Subcutaneous abdominal adipose tissue (tissue), 5 donors: ENCODE measurements at regions not wholly inside any gene's neighbourhood (a gene's known extent, or its start where the extent isn't known, plus 50 kb on each side); places are given as distances from the start of the nearest gene placed in this dataset.

ENCODE experiments used
- H3K27ac ChIP-seq: one replicate; pipeline ENCODE4 v1.7.0; 2013; ENCODE audit warnings: low read depth, mild to moderate bottlenecking, inconsistent platforms, low read length, moderate library complexity
- H3K27me3 ChIP-seq, 5 donors: one replicate each; pipeline ENCODE4 v1.7.0; 2013; ENCODE audit warnings: low read length in 5 of 5, inconsistent platforms in 1 of 5; ENCODE audit not compliant: control insufficient read depth in 5 of 5, insufficient read depth in 4 of 5
- H3K36me3 ChIP-seq, 5 donors: one replicate each; pipeline ENCODE4 v1.7.0; 2013; ENCODE audit warnings: low read length in 5 of 5; ENCODE audit not compliant: control insufficient read depth in 5 of 5, insufficient read depth in 5 of 5
- H3K4me1 ChIP-seq, 5 donors: one replicate each; pipeline ENCODE4 v1.7.0; 2013; ENCODE audit warnings: low read length in 5 of 5, mild to moderate bottlenecking in 3 of 5, moderate library complexity in 1 of 5; ENCODE audit not compliant: control insufficient read depth in 5 of 5, insufficient read depth in 5 of 5
- H3K4me3 ChIP-seq, 5 donors: one replicate each; pipeline ENCODE4 v1.7.0; 2013; ENCODE audit warnings: low read length in 5 of 5, low read depth in 1 of 5
- H3K9ac ChIP-seq, 5 donors: one replicate each; pipeline ENCODE4 v1.7.0; 2013; ENCODE audit warnings: low read length in 5 of 5, mild to moderate bottlenecking in 4 of 5, moderate library complexity in 3 of 5
- H3K9me3 ChIP-seq, 5 donors: one replicate each; pipeline ENCODE4 v1.7.0; 2013; ENCODE audit warnings: low read length in 5 of 5; ENCODE audit not compliant: control insufficient read depth in 5 of 5
- donor health status: healthy.
- donor health status: healthy.
- donor health status: healthy.
- donor health status: healthy.
- donor health status: healthy.

DNA sequence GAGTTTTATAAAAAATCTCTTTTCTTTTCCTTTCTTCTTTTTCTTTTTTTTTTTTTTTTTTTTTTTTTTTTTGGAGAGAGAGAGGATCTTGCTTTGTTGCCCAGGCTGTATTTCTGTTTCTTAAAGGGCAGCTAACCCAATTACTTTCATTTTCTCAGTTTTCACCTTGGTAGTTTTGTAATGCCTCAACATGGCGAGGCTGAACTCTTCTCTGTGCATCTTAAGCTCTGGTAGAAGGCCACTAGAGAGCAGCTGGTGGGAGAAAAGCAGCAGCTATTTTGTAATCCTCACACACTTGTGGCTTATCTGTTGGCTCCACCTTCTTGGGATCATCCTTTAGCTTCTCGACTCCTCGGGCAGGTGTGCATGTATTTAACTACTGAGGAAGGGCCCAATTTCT, 152.2 kb upstream of the MEIS2 start:
- Histone ChIP-seq H3K4me1 (no peaks in the 10 kb centered on the region), H3K9ac (no peak overlapping the region), H3K36me3 (no peaks in the 10 kb centered on the region), H3K9me3 (no peaks in the 10 kb centered on the region), H3K27ac (no peak overlapping the region), H3K4me3 (no peak overlapping the region), H3K27me3 (no peaks in the 10 kb centered on the region)

DNA sequence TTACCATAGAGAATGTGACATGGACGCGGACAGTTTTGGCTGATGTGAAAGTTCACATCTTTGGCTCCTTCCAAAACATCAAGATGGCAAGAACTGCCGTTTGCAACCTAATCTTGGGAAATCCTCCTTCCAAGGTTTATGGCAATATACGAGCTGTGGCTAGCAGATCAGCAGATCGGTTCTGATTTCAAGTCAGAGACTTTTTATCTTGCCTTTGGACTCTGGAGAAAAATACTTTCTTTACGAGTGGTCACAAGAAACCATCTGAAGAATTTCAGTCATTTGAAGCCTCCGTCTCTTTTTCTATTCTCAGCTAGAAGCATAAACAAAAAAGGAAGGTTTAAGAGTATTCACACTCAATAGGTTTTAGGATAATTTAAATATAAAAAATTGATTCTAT, 153.5 kb upstream of the MEIS2 start:
- Histone ChIP-seq H3K4me3 (no peak overlapping the region), H3K27me3 (no peaks in the 10 kb centered on the region), H3K36me3 (no peaks in the 10 kb centered on the region), H3K27ac (no peak overlapping the region), H3K9me3 (no peaks in the 10 kb centered on the region), H3K9ac (no peak overlapping the region), H3K4me1 (no peaks in the 10 kb centered on the region)

DNA sequence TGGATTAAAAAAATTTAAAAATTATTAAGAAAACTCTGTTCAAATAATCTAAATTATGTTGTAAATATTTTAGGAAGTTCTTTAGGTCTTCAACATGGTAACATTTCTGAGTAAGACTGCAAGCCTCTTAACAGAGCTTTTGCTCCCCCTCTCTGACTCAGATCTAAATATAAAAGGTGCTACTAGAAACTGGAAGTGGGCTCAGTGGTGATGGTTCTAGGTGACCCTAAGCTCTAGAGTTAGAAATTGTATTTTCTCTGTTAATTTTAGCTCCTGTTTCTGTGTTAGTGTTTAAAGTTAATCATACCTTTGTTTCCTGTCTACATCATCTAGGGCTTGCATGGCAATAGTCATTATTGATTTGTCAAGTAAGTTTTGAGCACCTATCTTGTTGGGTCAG, 159.9 kb upstream of the MEIS2 start:
- no peaks in the 10 kb centered on the region for H3K9me3 ChIP-seq
- H3K4me1 ChIP-seq = peaks cover 0 to 7% (median 0%) of the 10 kb centered on the region in 5 donors
- H3K9ac ChIP-seq = no peak overlapping the region
- H3K4me3 ChIP-seq = no peak overlapping the region
- H3K36me3 ChIP-seq = no peaks in the 10 kb centered on the region
- H3K27me3 ChIP-seq = no peaks in the 10 kb centered on the region
- no peak overlapping the region for H3K27ac ChIP-seq

DNA sequence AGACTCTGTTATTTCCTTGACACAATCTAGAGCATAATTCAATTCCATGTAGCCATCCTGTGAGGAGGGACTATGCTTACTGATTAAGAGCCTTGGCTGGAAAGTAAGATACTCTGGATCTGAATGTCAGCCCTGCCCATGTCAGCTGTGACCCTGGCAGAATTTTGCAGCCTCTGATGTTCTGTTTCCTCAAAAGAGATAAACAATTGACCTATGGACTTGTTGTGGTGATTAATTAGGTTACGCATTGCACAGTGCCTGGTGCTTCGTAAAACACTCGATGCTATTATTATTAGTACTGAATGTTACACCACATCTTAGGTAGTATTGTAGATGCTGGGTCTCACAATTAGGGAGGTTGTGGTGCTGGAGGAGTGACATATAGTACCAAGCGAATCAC, 161.3 kb upstream of the MEIS2 start:
- H3K9ac ChIP-seq = no peak overlapping the region
- no peak overlapping the region for H3K4me3 ChIP-seq
- H3K27me3 ChIP-seq = no peaks in the 10 kb centered on the region
- H3K9me3 ChIP-seq = no peaks in the 10 kb centered on the region
- H3K36me3 ChIP-seq = no peaks in the 10 kb centered on the region
- no peak overlapping the region for H3K27ac ChIP-seq
- H3K4me1 ChIP-seq = peaks cover 0 to 7% (median 0%) of the 10 kb centered on the region in 5 donors

DNA sequence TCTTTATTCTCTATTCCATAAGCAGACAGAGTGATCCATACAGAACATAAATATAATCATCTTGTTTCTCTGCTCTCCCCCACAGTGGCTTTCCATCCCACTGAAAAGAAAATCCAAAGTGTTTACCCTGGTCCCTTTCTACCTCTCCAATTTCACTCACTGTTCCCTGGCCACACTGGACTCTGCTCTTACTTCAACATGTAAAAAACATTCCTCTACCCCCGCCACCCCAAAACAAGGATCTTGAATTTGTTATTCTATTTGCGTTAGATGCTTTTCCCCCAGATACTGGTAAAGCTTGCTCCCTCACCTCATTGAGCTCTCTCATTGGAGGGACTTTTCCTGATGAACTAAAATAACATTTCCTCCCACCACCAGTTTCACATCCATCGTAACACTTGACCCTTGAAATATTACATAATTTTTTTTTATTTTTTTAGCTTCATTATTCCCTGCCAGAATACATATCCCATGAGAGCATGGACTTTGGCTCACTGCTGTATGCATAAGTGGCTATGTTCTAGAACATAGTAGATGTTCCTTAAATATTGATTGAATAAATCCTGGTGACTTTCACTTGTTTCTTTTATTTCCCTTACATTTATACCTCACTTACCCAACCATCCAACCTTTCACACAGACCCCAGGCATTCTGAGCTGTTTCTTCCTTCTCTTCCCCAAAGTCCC, 162.7 kb upstream of the MEIS2 start:
- H3K9ac ChIP-seq = no peak overlapping the region
- peaks cover 0 to 7% (median 0%) of the 10 kb centered on the region in 5 donors for H3K4me1 ChIP-seq
- H3K4me3 ChIP-seq = no peak overlapping the region
- no peaks in the 10 kb centered on the region for H3K36me3 ChIP-seq
- no peaks in the 10 kb centered on the region for H3K9me3 ChIP-seq
- H3K27me3 ChIP-seq = no peaks in the 10 kb centered on the region
- H3K27ac ChIP-seq = no peak overlapping the region

DNA sequence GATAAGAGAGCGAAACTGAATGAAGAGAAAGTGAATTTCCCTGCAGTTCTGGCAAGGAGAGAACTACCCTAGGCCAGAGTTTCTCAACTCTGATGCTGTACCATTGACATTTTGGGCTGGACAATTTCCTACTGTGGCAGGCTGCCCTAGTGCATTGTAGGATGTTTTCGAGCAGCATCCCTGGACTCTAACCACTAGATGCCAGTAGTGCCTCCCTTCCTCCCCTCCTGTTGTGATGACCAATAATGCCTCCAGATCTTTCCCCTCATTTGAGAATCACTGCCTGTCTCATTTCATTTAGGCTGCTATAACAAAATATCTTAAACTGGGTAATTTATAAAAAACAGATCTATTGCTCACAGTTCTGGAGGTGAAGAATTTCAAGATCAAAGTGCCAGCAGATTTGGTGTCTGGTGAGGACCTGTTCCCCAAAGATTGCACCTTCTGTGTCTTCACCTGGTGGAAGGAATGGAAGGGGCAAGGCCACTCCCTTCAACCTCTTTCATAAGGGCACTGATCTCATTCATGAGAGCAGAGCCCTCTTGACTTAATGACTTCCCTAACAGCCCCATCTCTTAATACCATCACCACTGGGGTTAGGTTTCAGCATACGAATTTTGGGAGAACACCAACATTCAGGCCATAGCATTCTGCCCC, 188.9 kb upstream of the MEIS2 start:
- Histone ChIP-seq H3K36me3 (no peaks in the 10 kb centered on the region), H3K27ac (no peak overlapping the region), H3K4me3 (no peak overlapping the region), H3K4me1 (no peaks in the 10 kb centered on the region), H3K9me3 (no peaks in the 10 kb centered on the region), H3K27me3 (no peaks in the 10 kb centered on the region), H3K9ac (no peak overlapping the region)

DNA sequence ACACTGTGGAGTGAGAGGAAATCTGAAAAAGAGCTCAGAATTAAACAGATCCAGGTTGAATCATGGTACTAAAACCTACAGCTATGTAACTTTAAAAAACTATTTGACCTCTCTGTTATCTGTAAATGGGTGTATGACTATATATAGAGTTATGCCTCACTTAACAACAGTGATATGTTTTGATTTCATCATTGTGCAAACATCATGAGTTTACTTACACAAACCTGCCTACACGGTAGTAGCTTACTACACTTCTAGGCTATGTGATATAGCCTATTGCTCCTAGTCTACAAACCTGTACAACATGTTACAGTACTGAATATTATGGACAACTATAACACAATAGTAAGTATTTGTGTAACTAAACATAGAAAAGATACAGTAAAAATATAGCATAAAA, 191.6 kb upstream of the MEIS2 start:
- Histone ChIP-seq H3K36me3 (no peaks in the 10 kb centered on the region), H3K9ac (no peak overlapping the region), H3K9me3 (no peaks in the 10 kb centered on the region), H3K4me3 (no peak overlapping the region), H3K27ac (no peak overlapping the region), H3K27me3 (no peaks in the 10 kb centered on the region), H3K4me1 (no peaks in the 10 kb centered on the region)

DNA sequence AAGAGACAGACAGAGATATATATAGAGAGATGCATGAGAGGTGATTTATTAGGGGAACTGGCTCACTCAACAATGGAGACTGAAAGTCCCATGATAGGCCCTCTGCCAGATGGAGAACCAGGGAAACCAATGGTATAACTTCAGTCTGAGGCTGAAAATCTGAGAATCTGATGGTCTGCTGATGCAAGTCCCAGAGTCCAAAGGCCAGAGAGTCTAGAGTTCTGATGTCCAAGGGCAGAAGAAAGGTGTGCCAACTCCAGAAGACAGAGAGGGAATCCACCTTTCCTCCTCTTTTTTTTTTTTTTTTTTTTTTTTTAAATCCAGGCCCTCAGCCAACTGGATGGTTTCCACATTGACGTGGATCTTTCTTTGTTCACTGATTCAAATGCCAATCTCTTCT, 197.9 kb upstream of the MEIS2 start:
- H3K27me3 ChIP-seq = no peaks in the 10 kb centered on the region
- H3K4me3 ChIP-seq = no peak overlapping the region
- H3K27ac ChIP-seq = no peak overlapping the region
- H3K9ac ChIP-seq = no peak overlapping the region
- no peaks in the 10 kb centered on the region for H3K9me3 ChIP-seq
- H3K36me3 ChIP-seq = no peaks in the 10 kb centered on the region
- no peaks in the 10 kb centered on the region for H3K4me1 ChIP-seq

DNA sequence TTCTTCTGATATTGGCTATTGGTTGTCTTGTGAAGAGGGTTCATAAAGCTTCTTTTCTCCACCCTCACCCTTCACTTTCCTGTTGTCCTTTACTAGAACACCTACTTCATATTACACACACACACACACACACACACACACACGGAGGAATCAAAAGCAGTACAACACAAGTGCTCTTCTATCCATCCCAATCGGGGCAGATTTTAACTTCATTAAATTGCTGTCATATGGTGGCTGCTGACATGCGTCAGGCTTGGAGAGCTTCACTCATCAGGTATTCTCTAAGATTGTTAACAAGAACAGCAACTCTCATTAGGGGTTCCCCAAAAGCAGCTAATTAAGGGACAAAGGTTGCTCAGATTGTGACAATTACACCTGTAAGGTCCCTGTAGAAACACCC, 239.1 kb upstream of the MEIS2 start:
- no peaks in the 10 kb centered on the region for H3K9me3 ChIP-seq
- no peak overlapping the region for H3K4me3 ChIP-seq
- H3K4me1 ChIP-seq = no peaks in the 10 kb centered on the region
- no peaks in the 10 kb centered on the region for H3K27me3 ChIP-seq
- no peak overlapping the region for H3K27ac ChIP-seq
- no peaks in the 10 kb centered on the region for H3K36me3 ChIP-seq
- no peak overlapping the region for H3K9ac ChIP-seq

DNA sequence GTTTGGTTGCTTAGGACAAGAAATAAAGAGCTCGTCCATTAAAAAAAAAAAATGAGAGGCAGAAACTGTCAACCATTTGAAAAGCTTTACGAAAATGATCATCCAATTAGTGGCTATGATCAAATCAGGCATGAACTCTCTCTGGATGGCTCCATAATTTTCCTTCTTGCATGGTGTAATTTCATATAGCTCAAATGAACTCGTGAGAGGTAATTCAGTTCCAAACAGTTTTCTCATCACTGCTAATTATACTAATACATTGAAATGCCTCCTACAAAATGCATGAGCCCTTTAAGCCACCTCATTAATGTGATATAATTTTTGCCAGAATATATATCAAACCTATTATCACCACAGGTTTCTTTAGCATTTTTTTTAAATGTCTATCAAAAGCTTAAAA, 239.5 kb upstream of the MEIS2 start:
- no peak overlapping the region for H3K9ac ChIP-seq
- H3K4me1 ChIP-seq = no peaks in the 10 kb centered on the region
- H3K36me3 ChIP-seq = no peaks in the 10 kb centered on the region
- H3K9me3 ChIP-seq = no peaks in the 10 kb centered on the region
- H3K27me3 ChIP-seq = no peaks in the 10 kb centered on the region
- H3K4me3 ChIP-seq = no peak overlapping the region
- H3K27ac ChIP-seq = no peak overlapping the region
